Globus pallidus (tissue), 1 donor: ENCODE measurements at regions not wholly inside any gene's neighbourhood (a gene's known extent, or its start where the extent isn't known, plus 50 kb on each side); places are given as distances from the start of the nearest gene placed in this dataset.
A peak's percentile ranks its signal among the peaks of the same experiment; 100 is the strongest.

Source experiments
- DNase-seq: peaks from one replicate; pipeline ENCODE4 v3.0.0-alpha.2; 2015; ENCODE audit warnings: low spot score

DNA sequence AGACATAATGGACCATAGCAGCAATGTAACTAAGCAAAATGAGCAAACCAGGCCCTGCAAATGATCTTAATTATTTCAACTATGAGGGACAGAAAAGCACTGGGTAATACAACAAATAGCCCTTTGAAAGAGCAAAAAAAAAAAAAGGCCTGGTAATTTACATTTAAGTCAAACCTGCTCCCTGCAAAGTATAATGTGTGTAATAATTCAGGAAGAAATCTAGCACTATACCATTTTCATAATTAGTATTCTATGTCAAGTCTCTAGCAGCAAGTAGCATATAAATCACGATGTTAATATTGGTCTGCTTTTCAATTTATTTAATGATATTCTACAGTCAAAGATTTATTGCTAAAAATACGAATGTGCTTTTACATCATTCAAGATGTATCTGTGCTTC, 489.6 kb downstream of the BMP2 start:
- DNase-seq, result no peak

DNA sequence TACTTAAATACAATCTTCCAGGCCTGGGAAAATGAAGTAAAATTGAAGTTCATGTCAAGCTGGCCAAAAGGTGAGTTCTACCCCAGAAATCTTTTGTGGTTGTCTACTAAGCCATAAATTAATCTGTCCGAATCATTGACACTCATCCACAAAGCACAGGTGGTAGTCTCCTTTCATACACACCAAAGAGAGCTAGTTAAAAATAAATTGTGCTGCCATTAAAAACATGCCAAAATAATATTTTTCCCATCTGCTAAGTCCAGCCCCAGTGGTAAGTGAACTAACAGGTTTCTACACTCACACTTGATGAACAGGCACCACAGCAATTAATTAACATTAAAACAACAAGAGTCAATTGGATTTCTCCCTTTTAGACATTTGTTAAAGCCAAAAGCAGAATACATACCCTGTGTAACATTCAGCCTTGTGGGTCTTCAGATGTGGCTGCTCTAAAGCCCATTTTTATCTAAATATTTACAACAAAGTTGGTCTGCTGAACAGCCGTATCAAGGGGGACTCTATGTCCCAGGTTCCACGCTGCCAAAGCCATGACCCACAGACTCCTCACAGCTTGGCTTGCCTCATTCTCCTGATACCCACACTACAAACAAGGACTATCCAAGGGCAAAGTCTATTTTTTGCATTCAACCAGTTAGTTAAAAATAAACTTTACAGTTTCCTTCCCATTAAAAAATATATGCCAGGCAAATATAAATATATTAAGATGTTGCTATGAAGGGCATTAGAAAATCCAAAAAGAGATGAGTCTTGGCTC, 490.4 kb downstream of the BMP2 start:
- no peak for DNase-seq

DNA sequence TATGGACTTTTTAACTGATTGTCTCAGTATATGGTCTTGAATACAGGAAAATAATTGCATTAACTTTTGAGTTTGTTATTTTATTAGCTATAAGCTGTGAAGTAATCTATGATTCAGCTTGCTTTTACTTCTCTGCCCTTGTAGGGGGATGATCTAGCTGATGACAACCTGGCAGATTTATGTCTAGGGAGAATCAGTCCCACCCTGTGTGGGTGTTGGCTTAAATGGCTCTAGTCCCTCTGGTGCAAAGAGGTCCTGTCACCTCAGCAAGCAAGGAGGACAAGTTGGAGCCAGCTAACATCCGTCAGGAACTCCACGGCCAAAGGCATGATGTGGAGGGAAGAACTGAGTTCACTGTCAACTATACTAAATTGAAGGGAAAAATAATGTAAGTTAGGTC, 495.3 kb downstream of the BMP2 start:
- DNase-seq, result no peak

DNA sequence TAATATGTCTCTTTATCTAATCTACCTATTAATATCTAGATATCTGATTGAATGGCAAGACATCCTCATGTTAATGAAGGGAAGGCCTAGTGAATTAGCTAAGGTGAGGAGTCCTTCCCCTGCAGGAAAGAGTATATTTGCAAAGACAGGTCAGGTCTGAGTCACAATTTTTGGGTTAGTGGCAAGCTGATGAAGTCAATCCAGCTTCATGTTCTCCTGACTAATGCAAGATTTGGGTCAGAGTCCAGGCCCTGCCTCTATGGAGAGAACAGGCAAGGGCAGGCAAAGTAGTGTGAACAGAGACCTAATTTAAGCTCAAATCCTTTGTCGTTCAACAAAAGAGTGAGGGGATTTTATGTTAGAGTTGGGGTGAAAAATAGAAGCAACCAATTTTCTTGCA, 496.7 kb downstream of the BMP2 start:
- no peak for DNase-seq

DNA sequence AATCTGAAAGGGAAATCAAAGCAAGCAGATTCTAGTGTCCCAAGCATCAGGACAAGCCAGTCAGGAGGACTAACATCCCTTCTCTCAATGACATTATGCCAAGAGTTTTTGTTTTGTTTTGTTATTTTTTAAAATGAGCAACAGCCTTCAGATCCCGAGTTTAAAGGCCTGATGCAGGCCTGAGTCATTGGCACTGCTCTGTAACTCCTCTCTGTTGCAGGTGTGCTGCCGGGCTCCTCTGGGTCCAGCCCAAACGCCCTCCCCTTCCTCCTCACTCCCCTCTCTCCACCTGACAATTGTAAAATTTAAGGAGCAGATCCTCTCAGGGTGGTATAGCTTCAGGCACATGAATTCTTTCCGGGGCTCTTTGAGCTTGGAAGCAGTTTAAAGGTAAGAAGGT, 502.0 kb downstream of the BMP2 start:
- DNase-seq, result no peak

DNA sequence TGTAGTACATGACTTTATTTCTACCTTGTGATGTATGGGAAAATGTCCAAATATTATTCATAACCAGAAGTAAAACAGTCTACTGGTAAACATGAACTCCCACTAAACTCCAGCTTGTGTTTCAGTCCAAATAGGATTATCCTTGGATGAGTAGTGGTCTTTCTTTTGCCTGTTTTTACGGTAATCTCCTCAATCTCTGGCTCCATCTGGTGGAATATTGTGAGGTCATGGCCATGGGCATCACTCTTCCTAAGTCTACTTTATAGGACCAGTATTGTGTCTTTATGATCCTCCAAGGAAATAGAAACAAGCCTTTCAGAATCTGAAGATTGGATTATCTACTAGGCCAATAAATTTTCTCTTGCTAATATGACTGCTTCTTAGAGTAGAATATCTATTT, 505.0 kb downstream of the BMP2 start:
- DNase-seq, result no peak

DNA sequence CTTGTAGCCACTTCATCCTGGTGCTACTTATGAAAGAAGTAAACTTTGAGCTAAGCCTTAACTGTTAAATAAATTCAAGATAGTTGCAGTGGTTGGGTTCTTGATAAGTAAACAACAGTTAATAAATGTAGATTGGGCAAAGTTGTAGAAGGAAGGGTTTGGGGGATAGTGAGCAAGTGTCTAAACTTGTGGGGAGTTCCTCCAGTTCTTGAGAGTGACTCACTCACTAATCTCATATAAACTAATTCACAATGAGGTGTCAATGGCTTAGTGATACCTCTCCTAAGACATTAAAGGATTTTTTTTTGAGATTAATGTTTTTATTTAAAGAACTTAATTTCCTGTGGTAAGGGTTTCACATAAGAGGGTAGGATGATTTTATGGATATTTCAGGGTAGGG, 507.4 kb downstream of the BMP2 start:
- DNase-seq, result no peak

DNA sequence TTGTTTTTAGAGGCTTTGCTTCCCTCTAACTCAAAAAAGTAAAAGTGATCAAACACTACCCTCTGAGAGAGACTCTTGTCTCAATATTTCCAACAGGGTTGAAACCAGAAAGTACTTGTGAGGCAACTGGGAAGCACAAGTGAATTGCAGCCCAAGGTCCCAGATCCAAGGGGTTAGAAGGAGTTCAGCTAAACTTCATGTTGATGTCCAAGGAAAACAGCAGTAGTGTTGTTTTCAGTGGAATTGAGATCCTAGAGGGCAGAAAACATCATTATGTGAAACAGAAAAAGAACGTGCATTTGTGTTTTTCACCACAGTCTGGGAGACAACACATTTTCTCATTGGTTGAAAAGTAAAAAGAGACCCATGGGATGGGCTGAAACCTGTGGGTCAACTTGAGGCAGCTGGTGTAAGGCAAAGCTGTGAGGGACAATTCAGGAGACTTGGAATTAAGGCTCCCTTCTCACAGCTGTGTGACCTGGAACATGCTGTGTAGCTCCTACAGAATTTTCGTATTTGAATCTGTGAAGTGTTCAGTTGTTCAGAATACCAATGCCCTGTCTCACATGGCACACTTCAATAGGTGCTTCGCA, 508.3 kb downstream of the BMP2 start:
- DNase-seq, result no peak

DNA sequence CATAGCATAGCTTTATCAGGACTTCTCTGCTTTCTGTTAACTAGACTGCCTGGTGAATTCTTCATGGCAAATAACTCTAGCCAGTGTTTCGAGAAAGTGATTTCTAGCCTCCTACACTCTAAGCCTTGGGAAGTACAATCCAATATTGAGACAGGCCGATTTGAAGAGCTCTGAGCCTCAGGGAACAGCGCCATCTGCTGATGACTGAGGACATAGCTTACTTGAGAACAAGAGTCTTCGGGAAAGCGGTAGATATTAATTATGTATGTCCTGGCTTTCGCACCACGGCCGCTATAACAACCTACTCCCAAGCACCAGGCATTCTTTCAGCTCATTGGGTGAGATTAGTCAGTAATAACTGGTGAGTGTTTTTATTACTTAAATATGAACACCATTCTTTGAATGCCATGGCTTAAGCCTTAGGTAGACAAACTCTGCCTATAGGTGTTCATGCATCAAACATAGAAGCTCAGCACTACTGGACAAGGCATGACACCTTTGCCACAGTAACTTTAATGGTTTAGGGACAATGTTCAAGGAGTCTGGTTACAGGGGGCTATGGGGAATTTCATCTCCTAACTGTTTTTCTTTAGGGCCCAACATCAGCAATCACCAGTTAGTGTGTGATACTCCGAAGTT, 518.6 kb downstream of the BMP2 start:
- peak; percentile 75 for DNase-seq

DNA sequence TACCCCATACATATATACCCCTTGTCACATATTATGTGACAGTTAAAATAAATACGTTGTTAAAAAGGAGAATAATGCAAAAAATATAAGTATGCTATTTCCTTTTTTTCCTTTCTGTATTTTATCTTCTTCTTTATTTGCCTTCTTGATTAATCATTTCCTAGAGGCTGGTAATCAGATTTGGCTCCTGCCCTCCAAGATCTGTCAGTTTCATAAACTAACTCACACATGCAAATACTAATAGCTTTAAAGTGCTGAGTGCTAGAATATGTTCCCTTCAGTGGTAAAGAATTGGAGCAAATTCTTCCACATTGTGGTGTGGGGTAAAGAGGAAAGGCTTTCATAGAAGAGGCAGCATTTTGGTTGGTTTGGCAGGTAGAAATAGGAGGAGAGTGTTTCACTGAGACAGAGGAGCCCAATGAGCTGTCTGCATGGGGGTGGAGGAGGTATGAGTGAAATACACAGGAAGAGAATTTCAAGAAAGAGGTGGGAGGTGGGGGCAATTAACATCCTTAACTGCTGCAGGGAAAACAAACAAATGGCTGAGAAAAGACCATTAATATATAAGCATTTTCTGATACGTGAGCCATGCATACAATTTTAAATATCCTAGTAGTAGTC, 523.9 kb downstream of the BMP2 start:
- no peak for DNase-seq

DNA sequence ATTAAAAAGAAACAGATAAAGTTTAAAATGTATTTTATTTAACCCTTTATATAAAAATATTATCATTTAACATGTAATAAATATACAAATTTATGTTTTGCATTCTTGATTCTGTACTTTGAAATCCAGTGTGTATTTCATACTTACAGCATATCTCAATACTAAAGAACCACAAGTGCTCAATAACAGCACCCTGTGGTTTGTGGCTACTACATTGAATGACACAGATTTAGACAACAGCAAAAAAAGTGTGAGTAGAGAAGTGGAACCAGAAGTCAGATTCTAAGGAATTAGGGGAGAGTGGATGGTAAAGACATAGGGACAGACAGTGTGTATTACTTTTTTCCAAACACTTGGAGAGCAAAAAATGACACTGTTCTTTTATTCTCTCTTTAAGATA, 524.5 kb downstream of the BMP2 start:
- DNase-seq, result no peak

DNA sequence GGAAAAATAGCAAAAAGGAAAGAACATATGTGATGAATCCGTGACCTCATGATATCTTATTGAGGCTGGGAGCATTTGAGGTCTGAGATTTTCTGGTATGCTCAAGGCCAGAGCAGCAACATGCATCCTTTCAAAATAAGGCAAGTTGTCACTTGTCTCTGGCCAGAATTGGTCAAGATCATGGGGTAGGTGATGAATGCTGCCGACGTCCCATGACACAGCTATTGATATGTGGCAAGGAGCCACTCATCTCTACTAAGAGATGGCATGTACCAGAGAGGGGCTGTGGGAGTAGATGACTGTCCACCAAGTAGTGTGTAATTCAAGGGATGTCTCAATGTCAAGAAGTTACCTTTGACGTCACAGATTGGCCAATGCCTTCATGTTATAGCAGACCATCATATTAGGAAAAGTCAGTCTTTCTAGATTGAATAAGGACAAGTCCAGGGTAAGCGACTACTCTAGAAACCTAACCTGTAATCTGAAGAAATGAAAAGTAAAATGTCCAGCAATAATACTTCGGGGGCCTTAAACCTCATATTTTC, 527.4 kb downstream of the BMP2 start:
- no peak for DNase-seq

DNA sequence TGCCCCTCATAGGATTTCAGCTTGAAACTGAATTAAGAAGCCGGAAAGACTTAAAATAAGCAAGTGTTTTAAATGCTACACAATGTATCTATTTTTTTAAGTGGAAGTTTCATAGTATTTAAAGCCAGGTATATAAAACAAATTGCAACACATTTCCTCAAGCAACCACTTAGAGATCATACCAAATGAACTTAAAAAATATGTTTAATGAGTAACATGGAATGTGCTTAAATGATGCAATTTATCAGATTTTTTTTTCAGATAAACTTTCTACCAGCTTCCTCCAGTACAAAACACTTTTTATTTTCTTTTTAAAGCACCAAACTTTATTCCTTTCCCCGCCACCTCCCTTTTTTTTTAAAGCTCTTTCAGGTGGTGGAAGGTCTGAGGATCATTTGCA, 534.3 kb downstream of the BMP2 start:
- no peak for DNase-seq

DNA sequence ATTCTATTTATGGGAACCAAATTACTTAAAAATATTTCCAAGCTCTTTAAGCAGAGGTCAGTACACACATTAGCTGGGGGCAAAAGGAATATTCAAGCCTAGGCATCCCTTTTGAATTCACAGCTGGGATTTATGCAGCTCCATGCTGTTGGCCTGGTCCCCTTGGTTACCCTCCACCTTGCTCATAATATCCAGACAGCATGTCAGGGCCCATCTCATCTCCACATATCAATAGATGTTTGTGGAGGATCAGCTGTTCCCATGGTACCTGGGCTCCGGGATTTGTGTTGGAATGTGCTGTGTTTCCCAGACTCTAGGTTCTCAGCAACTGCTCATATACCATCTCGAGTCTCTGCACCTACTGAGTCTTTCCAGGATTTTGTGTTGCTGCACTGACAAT, 534.8 kb downstream of the BMP2 start:
- no peak for DNase-seq

DNA sequence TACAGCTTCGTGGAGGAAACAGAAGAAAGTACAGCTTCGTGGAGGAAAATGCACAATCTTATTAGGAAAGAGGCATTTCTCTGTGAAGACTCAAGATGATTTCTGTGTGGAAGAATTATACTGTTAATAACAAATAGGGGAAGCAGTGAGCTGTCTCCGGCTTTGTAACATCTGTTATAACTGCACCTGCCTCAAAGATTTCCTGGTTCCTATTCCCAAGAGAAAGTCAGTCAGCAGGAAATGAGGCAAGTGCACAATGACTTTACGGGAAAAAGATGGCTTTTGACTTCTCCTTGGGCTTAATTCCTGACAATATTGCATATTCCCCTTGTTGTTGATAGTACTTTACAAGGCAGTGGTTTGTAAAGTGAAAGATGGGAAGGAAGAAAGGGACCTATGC, 538.5 kb downstream of the BMP2 start:
- no peak for DNase-seq

DNA sequence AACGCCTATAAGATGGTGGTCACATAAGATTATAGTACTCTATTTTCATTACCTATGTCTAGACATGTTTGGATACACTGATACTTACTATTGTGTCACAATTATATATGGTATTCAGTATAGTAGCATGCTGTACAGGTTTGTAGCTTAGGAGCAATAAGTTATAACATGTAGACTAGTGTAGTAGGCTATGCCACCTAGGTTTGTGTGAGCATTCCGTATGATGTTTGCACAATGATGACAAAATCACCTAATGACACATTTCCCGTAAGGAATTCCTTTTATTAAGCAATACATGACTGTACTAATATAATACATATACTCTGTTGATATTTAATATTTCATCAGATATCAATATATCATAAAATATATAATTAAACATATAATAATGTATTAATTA, 540.7 kb downstream of the BMP2 start:
- no peak for DNase-seq

DNA sequence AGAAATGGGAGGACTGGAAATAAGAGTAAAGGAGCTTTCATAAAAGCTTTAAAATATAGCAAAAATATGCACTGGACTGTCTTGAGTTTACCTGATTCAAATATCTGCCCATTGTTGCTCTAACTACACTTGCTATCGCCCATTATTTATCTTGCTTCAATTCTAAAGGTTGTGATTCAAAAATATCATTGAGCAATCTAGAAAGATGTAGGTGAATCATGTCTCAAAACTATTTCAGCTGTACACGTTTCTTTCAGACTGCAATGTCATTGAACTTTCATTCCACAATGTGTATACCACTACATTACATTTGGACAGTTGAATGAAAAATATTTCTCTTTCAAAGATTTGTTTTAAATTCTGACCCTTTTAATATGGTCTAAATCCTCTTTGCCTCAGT, 545.6 kb downstream of the BMP2 start:
- DNase-seq, result no peak

DNA sequence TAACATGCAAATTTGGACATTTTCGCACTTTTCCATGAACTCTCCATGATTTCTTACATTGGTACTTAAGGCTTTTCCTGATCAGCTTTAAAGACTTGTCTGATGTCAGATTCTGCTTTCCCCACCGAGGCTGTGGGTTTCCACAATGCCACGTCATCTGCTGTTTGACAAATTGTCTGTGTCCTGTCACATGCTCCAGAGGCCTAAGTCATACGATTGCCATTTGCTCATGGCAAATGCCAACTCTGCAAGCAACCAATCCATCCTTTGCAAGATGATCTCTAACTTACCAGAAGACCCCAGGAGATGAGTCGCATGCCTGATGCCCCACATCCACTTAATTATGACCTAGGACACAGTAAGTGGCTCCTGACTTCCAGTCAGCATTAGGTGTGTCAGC, 556.5 kb downstream of the BMP2 start:
- no peak for DNase-seq

DNA sequence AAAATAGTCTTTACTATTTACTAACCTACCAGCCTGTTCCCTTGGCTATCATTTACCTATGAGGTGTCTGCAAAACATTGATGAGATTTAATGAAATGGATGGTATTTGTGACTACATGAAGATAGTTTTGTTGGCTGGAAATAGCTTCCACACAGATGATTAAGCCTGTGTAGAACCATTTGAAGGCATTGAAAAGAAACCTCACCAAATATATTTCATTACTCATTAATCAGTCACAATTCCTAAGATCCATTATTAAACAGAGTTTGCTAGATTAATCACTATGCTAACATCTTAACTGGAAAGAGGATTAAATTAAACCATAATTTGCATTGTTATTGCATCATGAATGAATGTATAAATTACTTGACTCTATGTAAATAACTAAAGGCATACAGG, 560.3 kb downstream of the BMP2 start:
- no peak for DNase-seq

DNA sequence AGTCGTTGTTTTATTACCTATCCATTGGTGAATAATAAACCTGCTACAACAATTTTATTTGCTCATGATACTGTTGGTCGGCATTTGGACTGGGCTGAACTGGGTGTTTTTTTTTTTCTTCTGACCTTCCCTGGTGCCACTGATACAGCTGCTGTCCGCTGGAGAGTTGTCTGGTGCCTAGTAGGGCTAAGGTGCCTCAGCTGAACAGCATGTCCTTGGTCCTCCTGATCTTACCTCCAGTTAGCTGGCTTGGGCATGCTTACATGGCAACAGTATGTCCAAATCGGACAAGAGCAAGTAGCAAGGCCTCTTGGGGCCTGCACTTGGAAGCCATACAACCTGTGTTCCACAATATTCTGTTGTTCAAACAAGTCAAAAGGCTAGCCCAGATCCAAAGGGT, 563.4 kb downstream of the BMP2 start:
- DNase-seq, result no peak

DNA sequence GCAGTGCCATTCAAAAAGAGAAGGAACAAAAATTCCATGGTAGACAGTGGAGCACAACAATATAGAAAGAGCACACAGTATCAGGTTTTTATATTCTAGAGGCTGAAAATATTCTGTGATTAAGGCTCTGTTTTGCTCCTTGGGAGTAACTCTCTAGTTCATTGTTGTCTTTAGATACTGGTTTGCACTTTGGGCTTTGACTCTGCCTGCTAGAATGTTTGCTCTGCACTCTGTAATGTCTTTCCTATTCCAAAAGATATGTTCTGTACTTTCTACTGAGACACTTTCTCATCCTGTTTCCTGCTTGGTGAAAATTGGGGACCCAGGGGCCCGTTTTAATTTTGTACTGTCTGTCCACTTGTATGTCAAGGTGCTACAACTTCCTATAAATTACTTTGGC, 564.7 kb downstream of the BMP2 start:
- DNase-seq, result no peak

DNA sequence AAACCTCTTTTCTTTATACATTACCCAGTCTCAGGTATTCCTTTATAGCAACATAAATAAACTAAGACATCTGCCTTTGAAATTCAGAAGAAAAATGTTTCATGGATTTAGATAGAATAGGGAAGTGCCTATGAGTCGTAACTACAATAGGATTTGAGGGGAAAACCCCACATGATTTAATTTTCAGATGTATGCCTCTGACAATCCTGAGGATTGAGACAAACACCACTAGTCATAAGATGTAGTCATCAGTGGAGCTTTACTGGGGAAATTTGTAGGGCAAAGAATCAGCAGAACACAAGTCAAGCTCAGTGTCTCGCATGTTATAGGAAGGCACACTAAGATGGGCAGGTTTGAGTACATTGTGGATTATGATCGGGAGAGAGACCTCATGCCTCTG, 566.4 kb downstream of the BMP2 start:
- DNase-seq, result no peak

DNA sequence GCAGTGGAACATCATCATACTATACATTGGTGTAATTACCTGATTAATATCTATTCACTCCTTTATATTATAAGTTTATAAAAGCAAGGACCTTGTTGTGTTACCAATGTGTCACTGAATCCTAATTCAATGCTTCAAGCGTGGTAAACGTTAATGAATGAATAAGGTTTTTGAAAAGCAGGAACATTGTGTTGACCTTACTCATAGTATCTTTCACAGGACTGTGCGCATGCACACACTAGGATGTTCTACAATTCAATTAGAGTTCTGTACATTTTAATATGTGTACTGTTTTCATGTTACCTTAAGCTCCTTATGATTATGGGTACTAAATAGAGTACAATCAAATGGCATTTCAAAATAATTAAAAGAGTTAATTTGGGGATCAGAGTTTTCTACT, 578.5 kb downstream of the BMP2 start:
- no peak for DNase-seq
